ENCODE measurements at regions not wholly inside any gene's neighbourhood (a gene's known extent, or its start where the extent isn't known, plus 50 kb on each side); places are given as distances from the start of the nearest gene placed in this dataset.

DNA sequence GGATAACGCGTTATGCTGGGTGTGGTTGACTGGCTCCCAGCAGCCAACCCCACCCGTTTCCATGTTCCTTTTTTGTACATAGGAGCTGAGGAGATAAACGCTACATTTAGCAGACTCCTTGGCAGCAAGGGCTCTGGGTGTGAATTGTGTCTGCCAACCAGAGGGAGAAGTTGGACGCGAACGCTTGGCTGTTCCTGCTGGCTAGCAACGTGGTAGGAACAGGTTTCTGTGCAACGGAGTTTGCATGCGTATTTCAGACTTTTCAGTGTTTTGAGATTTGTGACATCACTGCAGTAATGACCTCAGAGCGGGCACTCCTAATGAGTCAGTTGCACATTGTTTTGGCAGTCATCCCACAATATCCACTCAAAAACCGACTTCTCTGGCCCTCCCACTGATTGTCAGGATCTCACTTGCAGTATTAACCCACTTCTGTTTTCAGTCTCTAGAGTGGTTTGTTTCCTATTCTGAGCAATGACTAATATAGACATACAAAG lies 98.7 kb upstream of the RGS1 start:
- TF ChIP-seq SUZ12 (IDR thresholded peaks at IDR 0.05; ENCODE audit: extremely low read depth, insufficient read depth, insufficient read length) (no peak), YY1 (IDR thresholded peaks at IDR 0.05; ENCODE audit: insufficient read depth, insufficient read length) (no peak), ZNF274 (IDR thresholded peaks at IDR 0.05; ENCODE audit: low read depth, low read length) (no peak)

Measured in NT2/D1 (cell line).